Spleen (tissue), 7 donors: ENCODE measurements at regions not wholly inside any gene's neighbourhood (a gene's known extent, or its start where the extent isn't known, plus 50 kb on each side); places are given as distances from the start of the nearest gene placed in this dataset.

Experiments used
- POLR2A ChIP-seq, 3 donors: fragments of 450-650 bp; IDR thresholded peaks; one replicate each; pipeline ENCODE4 v1.5.1; 2017; ENCODE audit warnings: antibody characterized with exemption in 3 of 3, mild to moderate bottlenecking in 1 of 3
- POLR2AphosphoS5 ChIP-seq, 3 donors: sonication (generic); formaldehyde crosslinking; IDR thresholded peaks; one replicate each; pipeline ENCODE4 v1.5.1; 2017; ENCODE audit warnings: antibody characterized with exemption in 3 of 3
- TF ChIP-seq, protein P1 (sequence below), 11 experiments: fragments of 200-600 bp in 7 of 11; fragments of 450-650 bp in 4 of 11; sonication (generic) in 4 of 11; IDR thresholded peaks in 8 of 11; conservative IDR thresholded peaks in 3 of 11; 1 replicate in 7 of 11; 2 replicates in 4 of 11; pipeline versions ENCODE4 v1.4.0 to v1.8.0; 2016 to 2021; ENCODE audit warnings: antibody characterized with exemption in 11 of 11, inconsistent platforms in 4 of 11, mild to moderate bottlenecking in 1 of 11
- donor health status: DM: no; HTN: no; CAD: no; lungs with moderate emphysema.
- donor health status: DM: no; HTN: no; CAD: no.
- donor health status: DM: no; HTN: no; CAD: no.

DNA sequence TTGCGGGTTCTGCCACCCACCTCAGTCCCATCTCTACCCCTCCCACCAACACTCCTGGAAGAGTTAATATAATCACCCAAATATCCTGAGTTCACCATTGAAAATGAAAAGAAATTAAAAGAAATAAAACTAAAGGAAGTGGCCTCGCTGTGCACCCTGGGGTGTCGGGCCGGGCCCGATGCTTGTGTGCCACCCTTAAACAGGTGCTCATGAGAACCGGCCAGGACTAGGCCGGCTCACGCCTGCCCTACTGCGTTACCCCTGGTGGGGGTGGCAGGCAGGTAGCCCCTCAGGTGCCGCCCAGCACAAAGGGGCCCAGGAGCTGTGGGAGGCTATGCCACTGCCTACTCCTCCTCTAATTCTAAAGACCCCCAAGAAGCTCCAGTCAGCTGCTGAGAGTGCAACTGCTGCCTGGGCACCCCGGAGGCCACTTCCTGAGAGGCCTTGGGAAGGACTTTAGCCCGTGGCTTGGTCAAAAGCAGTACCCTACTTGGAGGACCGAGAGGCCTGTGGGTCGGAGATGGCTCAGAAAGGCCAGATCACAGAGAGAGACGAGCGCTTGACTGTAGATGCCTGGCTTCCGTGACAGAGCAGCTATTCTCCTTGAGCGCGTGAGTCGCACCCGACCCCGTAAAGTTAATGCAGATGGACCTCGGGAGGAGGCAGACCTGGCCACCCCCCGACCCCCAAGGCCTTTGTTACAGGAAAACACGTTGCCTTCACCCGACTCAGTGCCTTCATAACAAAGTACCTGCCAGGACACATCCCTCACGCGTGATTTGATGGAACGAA, 51.0 kb upstream of the PPP2R2D start:
- TF ChIP-seq POLR2AphosphoS5 (IDR thresholded peaks at IDR 0.05) (no peak), POLR2A (IDR thresholded peaks at IDR 0.05) (no peak)
- TF ChIP-seq, protein P1, sequence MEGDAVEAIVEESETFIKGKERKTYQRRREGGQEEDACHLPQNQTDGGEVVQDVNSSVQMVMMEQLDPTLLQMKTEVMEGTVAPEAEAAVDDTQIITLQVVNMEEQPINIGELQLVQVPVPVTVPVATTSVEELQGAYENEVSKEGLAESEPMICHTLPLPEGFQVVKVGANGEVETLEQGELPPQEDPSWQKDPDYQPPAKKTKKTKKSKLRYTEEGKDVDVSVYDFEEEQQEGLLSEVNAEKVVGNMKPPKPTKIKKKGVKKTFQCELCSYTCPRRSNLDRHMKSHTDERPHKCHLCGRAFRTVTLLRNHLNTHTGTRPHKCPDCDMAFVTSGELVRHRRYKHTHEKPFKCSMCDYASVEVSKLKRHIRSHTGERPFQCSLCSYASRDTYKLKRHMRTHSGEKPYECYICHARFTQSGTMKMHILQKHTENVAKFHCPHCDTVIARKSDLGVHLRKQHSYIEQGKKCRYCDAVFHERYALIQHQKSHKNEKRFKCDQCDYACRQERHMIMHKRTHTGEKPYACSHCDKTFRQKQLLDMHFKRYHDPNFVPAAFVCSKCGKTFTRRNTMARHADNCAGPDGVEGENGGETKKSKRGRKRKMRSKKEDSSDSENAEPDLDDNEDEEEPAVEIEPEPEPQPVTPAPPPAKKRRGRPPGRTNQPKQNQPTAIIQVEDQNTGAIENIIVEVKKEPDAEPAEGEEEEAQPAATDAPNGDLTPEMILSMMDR (IDR thresholded peaks at IDR 0.05 in 8 of 11, conservative IDR thresholded peaks at IDR 0.05 in 3 of 11), result no peak
